Stomach (tissue), 8 donors: ENCODE measurements at regions not wholly inside any gene's neighbourhood (a gene's known extent, or its start where the extent isn't known, plus 50 kb on each side); places are given as distances from the start of the nearest gene placed in this dataset.

Source experiments
- DNase-seq, 2 donors: peaks; one replicate each; pipeline versions ENCODE4 v3.0.0 to v3.0.0-alpha.2; 2013 to 2019
- H3K27ac ChIP-seq, 5 donors: fragments of 200-600 bp in 4 of 5; sonication (generic) in 4 of 5; one replicate each; pipeline ENCODE4 v1.5.1; 2013 to 2019; ENCODE audit warnings: mild to moderate bottlenecking in 1 of 5, moderate library complexity in 1 of 5
- H3K27me3 ChIP-seq, 3 donors: fragments of 200-600 bp; sonication (generic); one replicate each; pipeline ENCODE4 v1.5.1; 2017 to 2019; ENCODE audit warnings: mixed run types in 1 of 3
- H3K36me3 ChIP-seq, 4 donors: fragments of 200-600 bp; sonication (generic); 1 replicate in 3 of 4; 2 replicates in 1 of 4; pipeline ENCODE4 v1.5.1; 2016 to 2019
- H3K4me1 ChIP-seq, 4 donors: fragments of 200-600 bp; sonication (generic); one replicate each; pipeline ENCODE4 v1.5.1; 2016 to 2019
- H3K4me3 ChIP-seq, 4 donors: fragments of 200-600 bp; sonication (generic) in 3 of 4; one replicate each; pipeline ENCODE4 v1.5.1; 2016 to 2019; ENCODE audit warnings: mild to moderate bottlenecking in 1 of 4
- H3K9me3 ChIP-seq, 4 donors: fragments of 200-600 bp; sonication (generic); one replicate each; pipeline ENCODE4 v1.5.1; 2016 to 2019
- EP300 ChIP-seq: sonication (generic); formaldehyde crosslinking; IDR thresholded peaks from one replicate; pipeline ENCODE4 v1.6.1; 2017; ENCODE audit warnings: antibody characterized with exemption
- POLR2A ChIP-seq, 4 donors: fragments of 450-650 bp; IDR thresholded peaks; one replicate each; pipeline ENCODE4 v1.6.1; 2016; ENCODE audit warnings: antibody characterized with exemption in 4 of 4, control low read depth in 2 of 4, mild to moderate bottlenecking in 1 of 4, moderate library complexity in 1 of 4
- POLR2AphosphoS5 ChIP-seq, 3 donors: sonication (generic); formaldehyde crosslinking; IDR thresholded peaks; one replicate each; pipeline ENCODE4 v1.6.1; 2016; ENCODE audit warnings: antibody characterized with exemption in 3 of 3
- WGBS, 5 donors: extraction: QIAGEN DNeasy Blood & Tissue Kit in 3 of 5; methylation state at CpG; one replicate each; pipeline versions ENCODE4 v1.1.5 to v1.1.7; 2013 to 2018; 5-methylcytosine and 5-hydroxymethylcytosine counted together
- intact Hi-C: fragments of 100-400 bp; cut with DNase I; formaldehyde crosslinking; loops from one replicate; pipeline ENCODE4 v1.15.1; 2023; ENCODE audit warnings: low total_unique reads
- TF ChIP-seq, protein P1 (sequence below), 7 experiments: fragments of 450-650 bp in 4 of 7; fragments of 200-600 bp in 3 of 7; sonication (generic) in 3 of 7; IDR thresholded peaks; one replicate each; pipeline ENCODE4 v1.5.1; 2016 to 2019; ENCODE audit warnings: antibody characterized with exemption in 7 of 7, control low read depth in 2 of 7, mild to moderate bottlenecking in 1 of 7
- donor health status: healthy with polysubstance abuse.
- donor health status: Bipolar disorder and iron deficiency.
- donor health status: healthy.

DNA sequence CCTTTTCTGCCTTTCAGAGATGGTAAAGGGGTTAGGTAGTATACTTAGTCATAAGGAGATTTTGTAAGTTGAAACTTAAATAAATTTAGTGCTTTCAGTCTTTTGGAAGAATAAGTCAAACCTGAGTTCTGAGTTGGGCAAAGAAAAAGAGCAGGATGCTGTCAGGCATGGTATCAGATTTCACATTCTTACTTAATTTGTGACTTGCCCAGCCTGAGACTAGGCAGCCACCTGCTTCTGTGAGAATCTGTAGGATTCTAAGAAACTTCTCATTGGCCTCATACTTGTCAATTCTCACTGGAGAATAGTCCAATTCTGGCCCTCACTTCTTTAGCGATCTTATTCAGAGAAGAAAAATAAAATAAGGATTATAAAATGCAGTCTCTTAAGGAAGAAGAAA, 577.5 kb downstream of the DIPK2A start:
- intact Hi-C loops, result no loop called here
- no peaks in the 10 kb centered on the region for H3K9me3 ChIP-seq
- H3K4me3 ChIP-seq, result no peak overlapping the region
- H3K27me3 ChIP-seq, result no peaks in the 10 kb centered on the region
- WGBS, 5 donors, result 61 to 78% (median 63%) methylated on average over 1 of the region's 1 CpG
- no peak overlapping the region for H3K27ac ChIP-seq
- TF ChIP-seq POLR2AphosphoS5 (IDR thresholded peaks at IDR 0.05) (no peak), EP300 (no peak), POLR2A (IDR thresholded peaks at IDR 0.05) (no peak)
- TF ChIP-seq, protein P1, sequence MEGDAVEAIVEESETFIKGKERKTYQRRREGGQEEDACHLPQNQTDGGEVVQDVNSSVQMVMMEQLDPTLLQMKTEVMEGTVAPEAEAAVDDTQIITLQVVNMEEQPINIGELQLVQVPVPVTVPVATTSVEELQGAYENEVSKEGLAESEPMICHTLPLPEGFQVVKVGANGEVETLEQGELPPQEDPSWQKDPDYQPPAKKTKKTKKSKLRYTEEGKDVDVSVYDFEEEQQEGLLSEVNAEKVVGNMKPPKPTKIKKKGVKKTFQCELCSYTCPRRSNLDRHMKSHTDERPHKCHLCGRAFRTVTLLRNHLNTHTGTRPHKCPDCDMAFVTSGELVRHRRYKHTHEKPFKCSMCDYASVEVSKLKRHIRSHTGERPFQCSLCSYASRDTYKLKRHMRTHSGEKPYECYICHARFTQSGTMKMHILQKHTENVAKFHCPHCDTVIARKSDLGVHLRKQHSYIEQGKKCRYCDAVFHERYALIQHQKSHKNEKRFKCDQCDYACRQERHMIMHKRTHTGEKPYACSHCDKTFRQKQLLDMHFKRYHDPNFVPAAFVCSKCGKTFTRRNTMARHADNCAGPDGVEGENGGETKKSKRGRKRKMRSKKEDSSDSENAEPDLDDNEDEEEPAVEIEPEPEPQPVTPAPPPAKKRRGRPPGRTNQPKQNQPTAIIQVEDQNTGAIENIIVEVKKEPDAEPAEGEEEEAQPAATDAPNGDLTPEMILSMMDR (IDR thresholded peaks at IDR 0.05), result no peak
- DNase-seq, result no peak
- H3K36me3 ChIP-seq, result no peaks in the 10 kb centered on the region
- H3K4me1 ChIP-seq, result no peaks in the 10 kb centered on the region

DNA sequence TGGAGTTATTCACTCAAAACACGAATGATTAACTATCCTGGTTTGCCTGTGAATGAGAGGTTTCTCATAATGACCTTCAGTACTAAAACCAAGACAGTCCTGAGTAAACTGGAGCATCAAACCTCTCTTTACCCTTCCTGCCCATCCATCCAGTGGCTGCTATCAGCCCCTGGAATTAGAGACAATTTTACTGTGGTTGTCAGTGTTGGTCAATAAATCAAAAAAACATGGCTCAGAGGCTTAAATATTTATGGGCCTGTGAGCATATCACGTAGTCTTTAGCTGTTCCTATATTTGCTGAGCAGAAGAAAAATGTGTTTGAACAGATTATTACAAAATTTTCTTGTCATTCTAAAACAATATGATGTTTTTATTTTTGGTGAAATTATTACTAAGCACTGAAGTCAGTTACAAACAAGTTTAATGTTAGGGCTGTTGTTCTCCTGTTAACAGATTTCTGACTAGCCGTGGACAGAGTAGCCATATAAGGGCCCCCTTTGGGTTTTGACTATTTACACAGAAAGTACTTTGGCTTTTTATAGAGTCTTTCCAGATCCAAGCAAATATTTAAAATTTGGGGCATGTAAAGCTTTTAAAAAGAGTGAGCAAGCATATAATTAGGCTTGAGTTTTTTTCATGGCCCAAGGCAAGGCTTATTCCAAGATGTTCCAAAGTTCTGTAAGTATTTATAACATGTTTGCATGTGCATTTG, 580.9 kb downstream of the DIPK2A start:
- DNase-seq, result no peak
- H3K4me3 ChIP-seq, result no peak overlapping the region
- intact Hi-C loops, result no loop called here
- H3K9me3 ChIP-seq, result no peaks in the 10 kb centered on the region
- no peaks in the 10 kb centered on the region for H3K36me3 ChIP-seq
- TF ChIP-seq POLR2A (IDR thresholded peaks at IDR 0.05) (no peak), POLR2AphosphoS5 (IDR thresholded peaks at IDR 0.05) (no peak), EP300 (no peak)
- TF ChIP-seq, protein P1 (IDR thresholded peaks at IDR 0.05), result no peak
- no peaks in the 10 kb centered on the region for H3K4me1 ChIP-seq
- H3K27me3 ChIP-seq, result no peaks in the 10 kb centered on the region
- WGBS, 5 donors, result 51 to 82% (median 60%) methylated on average over 3 of the region's 3 CpGs
- H3K27ac ChIP-seq, result no peak overlapping the region

DNA sequence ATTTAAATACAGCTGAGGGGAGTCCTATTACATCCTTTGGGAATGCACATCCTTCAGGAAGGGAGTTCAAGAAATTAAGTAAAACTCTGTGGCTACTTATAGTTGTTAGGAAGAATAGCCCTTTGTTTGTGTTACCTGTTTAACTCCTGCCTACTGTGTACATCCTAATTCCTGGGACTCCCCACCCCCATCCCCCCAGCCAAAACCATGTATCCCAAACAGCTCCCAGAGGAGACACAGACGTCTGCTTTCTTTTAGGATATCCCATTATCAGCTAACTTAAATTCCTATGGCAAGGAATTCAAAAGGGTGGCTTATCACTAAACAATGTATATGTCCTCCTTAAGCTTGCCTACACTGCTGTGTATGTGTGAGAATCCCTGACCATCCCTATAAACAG, 581.7 kb downstream of the DIPK2A start:
- 61 to 72% (median 68%) methylated on average over 1 of the region's 1 CpG for WGBS, 5 donors
- Histone ChIP-seq H3K27me3 (no peaks in the 10 kb centered on the region), H3K4me3 (no peak overlapping the region), H3K27ac (no peak overlapping the region), H3K36me3 (no peaks in the 10 kb centered on the region), H3K9me3 (no peaks in the 10 kb centered on the region), H3K4me1 (no peaks in the 10 kb centered on the region)
- TF ChIP-seq, protein P1 (IDR thresholded peaks at IDR 0.05), result no peak
- TF ChIP-seq POLR2AphosphoS5 (IDR thresholded peaks at IDR 0.05) (no peak), POLR2A (IDR thresholded peaks at IDR 0.05) (no peak), EP300 (no peak)
- DNase-seq, result no peak
- intact Hi-C loops, result no loop called here

DNA sequence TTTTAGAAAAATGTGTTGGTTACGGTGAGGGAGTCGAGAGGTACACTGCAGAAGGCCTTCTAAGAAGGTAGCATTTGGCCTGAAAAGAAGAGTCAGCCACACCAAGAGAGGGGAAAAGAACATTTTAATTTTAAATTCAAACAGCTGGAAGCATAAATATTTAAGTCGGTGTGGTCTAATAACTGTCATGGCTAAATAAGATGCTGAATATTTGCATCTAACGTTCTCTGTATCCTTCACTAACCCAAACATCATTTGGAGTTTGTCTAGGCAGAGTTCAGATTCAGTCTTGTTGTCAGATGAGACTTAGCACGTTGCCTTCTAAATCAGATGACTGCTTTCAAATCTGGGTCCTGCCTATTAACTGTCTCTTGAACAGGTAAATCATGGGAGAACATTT, 583.3 kb downstream of the DIPK2A start:
- Histone ChIP-seq H3K27me3 (no peaks in the 10 kb centered on the region), H3K4me3 (no peak overlapping the region), H3K27ac (no peak overlapping the region), H3K9me3 (no peaks in the 10 kb centered on the region), H3K4me1 (no peaks in the 10 kb centered on the region), H3K36me3 (no peaks in the 10 kb centered on the region)
- DNase-seq, result no peak
- intact Hi-C loops, result no loop called here
- WGBS, 5 donors, result 66 to 79% (median 74%) methylated on average over 5 of the region's 5 CpGs
- no peak for TF ChIP-seq EP300
- TF ChIP-seq POLR2AphosphoS5 (IDR thresholded peaks at IDR 0.05), result no peak
- no peak for TF ChIP-seq POLR2A (IDR thresholded peaks at IDR 0.05)
- TF ChIP-seq, protein P1 (IDR thresholded peaks at IDR 0.05), result no peak
